Activated T-helper 17 cell treated with anti-CD3 and anti-CD28 coated beads, Interleukin-2, amount 50 U/mL, for 72 hours (primary cell): ENCODE measurements at regions not wholly inside any gene's neighbourhood (a gene's known extent, or its start where the extent isn't known, plus 50 kb on each side); places are given as distances from the start of the nearest gene placed in this dataset.

ENCODE experiments used
- ATAC-seq: fragments of 150-1000 bp; cut with Tn5 transposase; replicated peaks from 2 replicates; pipeline ENCODE4 v1.10.0; 2021; ENCODE audit warnings: mild to moderate bottlenecking, moderate library complexity
- H3K27ac Mint-ChIP-seq: one replicate; pipeline ENCODE4 v1.8.0; 2022; ENCODE audit warnings: mixed read lengths
- H3K27me3 Mint-ChIP-seq: one replicate; pipeline ENCODE4 v1.8.0; 2022; ENCODE audit warnings: mixed read lengths
- H3K36me3 Mint-ChIP-seq: one replicate; pipeline ENCODE4 v1.8.0; 2022; ENCODE audit warnings: low read depth, mild to moderate bottlenecking, mixed read lengths
- H3K4me1 Mint-ChIP-seq: one replicate; pipeline ENCODE4 v1.8.0; 2022; ENCODE audit warnings: mixed read lengths
- H3K4me3 Mint-ChIP-seq: one replicate; pipeline ENCODE4 v1.8.0; 2022; ENCODE audit warnings: mild to moderate bottlenecking, mixed read lengths
- H3K9me3 Mint-ChIP-seq: one replicate; pipeline ENCODE4 v1.8.0; 2022; ENCODE audit warnings: mixed read lengths

DNA sequence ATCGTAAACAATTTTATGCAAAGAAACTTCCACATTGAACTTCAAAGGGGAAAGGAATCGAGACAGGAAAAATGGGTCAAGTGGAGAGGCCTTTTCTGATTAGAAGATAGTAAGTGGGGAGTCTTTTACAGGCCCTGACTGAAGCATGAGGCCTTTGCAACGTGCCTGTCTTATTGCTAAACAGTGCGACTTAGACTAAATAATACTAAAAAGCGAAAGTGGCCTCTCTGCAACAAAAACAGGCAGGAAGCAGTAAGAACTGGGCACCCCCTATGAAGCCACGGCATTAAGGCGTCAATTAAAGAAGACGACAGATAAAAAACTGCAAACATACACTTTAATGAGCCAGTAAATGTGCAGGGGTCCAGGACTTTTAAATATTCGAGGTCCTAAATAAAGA lies 283.4 kb upstream of the GRIP1 start:
- peaks cover 13% of the 10 kb centered on the region for H3K4me1 Mint-ChIP-seq
- H3K27ac Mint-ChIP-seq = no peak overlapping the region
- no peak for ATAC-seq
- H3K36me3 Mint-ChIP-seq = no peaks in the 10 kb centered on the region
- no peaks in the 10 kb centered on the region for H3K27me3 Mint-ChIP-seq
- H3K9me3 Mint-ChIP-seq = no peaks in the 10 kb centered on the region
- no peak overlapping the region for H3K4me3 Mint-ChIP-seq

GRCh38 chr12:66963901-66964300 lies 285.0 kb upstream of the GRIP1 start:
- Mint-ChIP-seq H3K4me3 (peak overlapping the region; percentile 21), H3K27ac (peak overlapping the region; percentile 83), H3K9me3 (no peaks in the 10 kb centered on the region), H3K27me3 (no peaks in the 10 kb centered on the region), H3K36me3 (no peaks in the 10 kb centered on the region), H3K4me1 (peaks cover 13% of the 10 kb centered on the region)
- ATAC-seq = no peak

- Mint-ChIP-seq H3K27ac (peak overlapping the region; percentile 83), H3K27me3 (no peaks in the 10 kb centered on the region), H3K9me3 (no peaks in the 10 kb centered on the region), H3K4me1 (peaks cover 13% of the 10 kb centered on the region), H3K36me3 (no peaks in the 10 kb centered on the region), H3K4me3 (peak overlapping the region; percentile 21)
- ATAC-seq = peak; percentile 90
Measured at GRCh38 chr12:66964629-66965028, 285.8 kb upstream of the GRIP1 start.

GRCh38 chr12:66965621-66966020 lies 286.7 kb upstream of the GRIP1 start:
- H3K4me3 Mint-ChIP-seq = no peak overlapping the region
- no peak overlapping the region for H3K27ac Mint-ChIP-seq
- H3K27me3 Mint-ChIP-seq = no peaks in the 10 kb centered on the region
- no peaks in the 10 kb centered on the region for H3K9me3 Mint-ChIP-seq
- H3K36me3 Mint-ChIP-seq = no peaks in the 10 kb centered on the region
- peaks cover 13% of the 10 kb centered on the region for H3K4me1 Mint-ChIP-seq
- peak; percentile 52 for ATAC-seq

- H3K4me1 Mint-ChIP-seq = no peaks in the 10 kb centered on the region
- no peak overlapping the region for H3K27ac Mint-ChIP-seq
- no peaks in the 10 kb centered on the region for H3K36me3 Mint-ChIP-seq
- peaks cover 12% of the 10 kb centered on the region for H3K27me3 Mint-ChIP-seq
- H3K4me3 Mint-ChIP-seq = no peak overlapping the region
- H3K9me3 Mint-ChIP-seq = no peaks in the 10 kb centered on the region
- no peak for ATAC-seq
Measured at GRCh38 chr12:66971816-66972215, 292.9 kb upstream of the GRIP1 start.

DNA sequence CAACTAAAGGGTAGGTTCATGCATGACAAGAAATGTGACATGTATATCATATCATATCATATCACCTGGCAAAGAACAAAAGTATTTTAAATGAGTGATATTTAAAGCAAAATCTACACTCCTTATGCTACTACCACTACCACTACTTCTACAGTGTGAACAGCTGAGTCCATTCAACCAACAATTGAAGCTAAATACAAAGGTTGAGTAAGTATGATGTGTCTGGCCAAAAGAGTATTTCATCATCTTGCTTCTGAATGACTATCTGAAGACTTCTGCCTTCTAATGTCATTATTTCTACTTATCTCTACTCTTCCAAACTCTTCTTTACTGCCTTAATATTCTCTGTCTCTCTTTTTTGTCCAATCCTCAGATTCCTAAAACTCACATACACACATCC lies 292.6 kb upstream of the CAND1 start:
- H3K9me3 Mint-ChIP-seq = no peaks in the 10 kb centered on the region
- H3K27me3 Mint-ChIP-seq = peaks cover 19% of the 10 kb centered on the region
- H3K4me1 Mint-ChIP-seq = peaks cover 3% of the 10 kb centered on the region
- no peak overlapping the region for H3K4me3 Mint-ChIP-seq
- H3K27ac Mint-ChIP-seq = no peak overlapping the region
- no peaks in the 10 kb centered on the region for H3K36me3 Mint-ChIP-seq
- no peak for ATAC-seq

DNA sequence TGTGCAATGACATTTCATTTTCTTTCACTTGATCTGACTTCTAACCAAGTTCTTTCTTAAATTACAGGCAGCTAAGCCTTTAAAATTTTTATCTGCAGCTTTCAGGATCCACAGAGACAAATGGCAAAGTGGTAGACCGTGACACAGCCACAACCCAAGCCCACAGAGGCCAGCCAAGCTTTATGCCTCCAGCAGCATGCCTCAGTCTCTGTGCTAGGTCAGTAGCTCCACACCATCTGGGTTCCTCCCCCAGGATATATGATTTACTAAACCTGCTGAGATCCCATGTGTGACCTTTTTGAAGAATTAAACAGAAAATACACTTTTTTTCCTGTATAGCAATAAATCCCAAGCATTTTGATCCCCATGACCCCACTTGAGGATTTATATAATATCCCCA lies 290.4 kb upstream of the CAND1 start:
- peaks cover 21% of the 10 kb centered on the region for H3K27me3 Mint-ChIP-seq
- H3K36me3 Mint-ChIP-seq = no peaks in the 10 kb centered on the region
- peak; percentile 39 for ATAC-seq
- H3K27ac Mint-ChIP-seq = no peak overlapping the region
- H3K4me1 Mint-ChIP-seq = peaks cover 3% of the 10 kb centered on the region
- no peaks in the 10 kb centered on the region for H3K9me3 Mint-ChIP-seq
- no peak overlapping the region for H3K4me3 Mint-ChIP-seq

- Mint-ChIP-seq H3K27me3 (peaks cover 21% of the 10 kb centered on the region), H3K9me3 (no peaks in the 10 kb centered on the region), H3K4me3 (no peak overlapping the region), H3K27ac (no peak overlapping the region), H3K4me1 (peaks cover 3% of the 10 kb centered on the region), H3K36me3 (no peaks in the 10 kb centered on the region)
- peak; percentile 78 for ATAC-seq
Measured at GRCh38 chr12:66979251-66979650, 289.9 kb upstream of the CAND1 start.

DNA sequence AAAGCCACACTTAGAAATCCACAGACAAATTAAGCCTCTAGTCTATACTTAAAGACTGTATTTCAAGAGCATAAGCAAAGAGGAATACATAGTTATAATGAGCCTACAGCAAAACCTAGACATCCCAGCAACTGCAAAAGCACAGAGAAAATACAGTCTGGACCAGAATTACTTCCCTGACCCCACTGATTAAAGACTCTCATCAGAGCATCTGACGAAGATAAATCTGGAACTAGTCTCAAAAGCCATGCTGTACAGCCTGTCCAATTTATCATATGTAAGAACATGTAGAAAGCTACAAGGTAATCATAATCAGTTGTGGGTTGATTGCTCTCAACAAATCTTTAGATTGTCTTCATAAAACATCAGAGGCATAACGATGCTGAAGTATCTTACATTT lies 285.1 kb upstream of the CAND1 start:
- Mint-ChIP-seq H3K27ac (no peak overlapping the region), H3K4me1 (peaks cover 3% of the 10 kb centered on the region), H3K9me3 (no peaks in the 10 kb centered on the region), H3K4me3 (no peak overlapping the region), H3K27me3 (peaks cover 21% of the 10 kb centered on the region), H3K36me3 (no peaks in the 10 kb centered on the region)
- ATAC-seq = no peak

DNA sequence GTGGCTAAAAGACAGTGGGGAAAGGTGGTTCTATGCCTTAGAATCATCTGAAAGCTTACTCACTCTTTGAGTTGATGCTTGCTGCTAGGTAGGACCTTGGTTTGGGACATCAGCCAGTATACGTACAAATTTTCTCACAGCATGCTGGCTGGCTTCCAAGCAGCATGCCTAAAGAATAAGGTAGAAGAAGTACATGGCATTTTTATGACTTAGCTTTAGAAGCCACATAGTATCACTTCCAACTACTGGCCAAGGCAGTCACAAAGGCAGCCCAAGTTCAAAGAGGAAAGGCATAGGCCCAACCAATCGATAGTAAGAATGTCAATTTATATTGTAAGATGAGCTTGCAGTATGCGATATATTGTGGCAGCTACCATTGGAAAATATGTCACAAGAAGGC lies 284.2 kb upstream of the CAND1 start:
- Mint-ChIP-seq H3K4me1 (no peaks in the 10 kb centered on the region), H3K27ac (no peak overlapping the region), H3K27me3 (peaks cover 16% of the 10 kb centered on the region), H3K9me3 (no peaks in the 10 kb centered on the region), H3K4me3 (no peak overlapping the region), H3K36me3 (no peaks in the 10 kb centered on the region)
- ATAC-seq = no peak

DNA sequence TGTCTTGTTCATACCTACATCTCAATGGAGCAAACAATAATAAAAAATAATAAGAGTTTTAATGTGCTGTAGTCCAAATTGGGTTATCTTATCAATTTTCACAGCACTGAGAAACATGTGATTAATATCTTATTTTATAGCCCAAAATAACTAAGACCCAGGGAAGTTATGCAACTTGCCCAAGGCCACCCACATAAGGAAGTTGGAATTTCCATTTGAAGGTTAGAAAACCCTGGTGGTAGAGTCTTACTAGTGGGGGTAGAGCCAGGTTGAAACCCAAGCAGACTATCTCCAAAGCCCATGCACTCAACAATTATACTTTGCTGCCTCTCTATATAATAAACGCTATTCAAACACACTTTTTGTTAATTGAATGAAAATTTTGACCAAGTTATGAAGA lies 270.0 kb upstream of the CAND1 start:
- no peaks in the 10 kb centered on the region for H3K9me3 Mint-ChIP-seq
- no peak overlapping the region for H3K27ac Mint-ChIP-seq
- H3K36me3 Mint-ChIP-seq = no peaks in the 10 kb centered on the region
- no peaks in the 10 kb centered on the region for H3K4me1 Mint-ChIP-seq
- peaks cover 3% of the 10 kb centered on the region for H3K27me3 Mint-ChIP-seq
- H3K4me3 Mint-ChIP-seq = no peak overlapping the region
- no peak for ATAC-seq

GRCh38 chr12:67001251-67001650 lies 267.9 kb upstream of the CAND1 start:
- Mint-ChIP-seq H3K4me1 (no peaks in the 10 kb centered on the region), H3K27me3 (peaks cover 3% of the 10 kb centered on the region), H3K36me3 (no peaks in the 10 kb centered on the region), H3K4me3 (no peak overlapping the region), H3K27ac (no peak overlapping the region), H3K9me3 (no peaks in the 10 kb centered on the region)
- ATAC-seq = no peak

DNA sequence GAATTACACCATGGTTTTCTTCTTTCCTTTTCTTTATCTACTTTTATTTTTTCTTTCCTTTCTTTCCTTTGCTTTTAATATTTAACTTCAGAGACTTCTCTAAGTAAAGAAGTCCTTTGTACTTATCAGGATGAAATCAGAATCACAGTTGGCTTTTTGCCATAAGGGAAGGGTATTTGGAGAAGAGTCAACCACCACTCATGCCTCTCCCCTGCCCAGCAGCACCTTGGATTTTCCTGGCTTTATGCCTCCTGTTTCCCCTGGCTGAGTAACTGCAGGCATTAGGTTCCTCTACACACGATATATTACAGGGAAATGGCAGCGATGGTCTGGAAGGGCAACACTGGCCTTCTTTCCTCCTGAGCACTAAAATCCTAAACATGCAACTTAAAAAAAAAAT lies 266.4 kb upstream of the CAND1 start:
- Mint-ChIP-seq H3K4me1 (no peaks in the 10 kb centered on the region), H3K36me3 (no peaks in the 10 kb centered on the region), H3K27ac (no peak overlapping the region), H3K9me3 (no peaks in the 10 kb centered on the region), H3K27me3 (peaks cover 3% of the 10 kb centered on the region), H3K4me3 (no peak overlapping the region)
- ATAC-seq = no peak

DNA sequence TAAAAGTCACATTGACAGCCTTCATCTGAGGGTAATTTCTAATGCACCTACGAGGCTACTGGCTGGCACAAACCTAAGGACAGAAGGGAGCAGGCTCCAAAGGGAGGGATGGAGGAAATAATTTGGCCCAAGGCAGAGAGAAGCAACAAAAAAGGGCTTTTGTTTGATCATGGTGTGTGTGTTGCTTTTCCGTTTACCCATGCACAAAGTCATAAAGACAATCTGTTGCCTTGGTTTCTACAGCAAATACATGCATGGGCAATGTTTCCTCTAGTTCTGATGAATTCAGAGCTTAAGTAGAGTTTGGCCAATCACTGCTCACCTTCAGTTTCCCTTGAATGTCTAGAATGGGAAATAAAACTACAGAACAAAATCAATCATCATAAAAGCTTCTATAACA lies 262.5 kb upstream of the CAND1 start:
- ATAC-seq = no peak
- Mint-ChIP-seq H3K9me3 (no peaks in the 10 kb centered on the region), H3K36me3 (no peaks in the 10 kb centered on the region), H3K4me3 (no peak overlapping the region), H3K27me3 (peaks cover 2% of the 10 kb centered on the region), H3K27ac (no peak overlapping the region), H3K4me1 (no peaks in the 10 kb centered on the region)

DNA sequence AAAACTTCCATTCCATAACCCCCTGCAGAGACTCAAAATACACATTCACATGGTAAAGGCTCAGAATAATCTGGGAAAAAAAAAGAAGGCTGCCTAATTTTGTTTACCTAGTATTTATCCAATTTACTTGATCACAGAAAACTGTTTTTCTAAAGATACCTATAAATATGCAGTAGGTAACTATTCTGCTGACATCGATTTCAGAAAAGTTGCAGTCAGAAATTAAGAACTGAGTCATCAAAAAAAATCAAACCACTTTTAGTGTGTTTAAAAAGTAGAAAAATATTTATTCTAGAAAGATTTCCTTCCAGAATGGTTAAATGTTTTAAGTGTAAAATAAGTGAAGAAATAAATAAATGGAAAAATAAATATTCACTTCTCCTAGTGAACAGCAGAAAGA lies 254.5 kb upstream of the CAND1 start:
- Mint-ChIP-seq H3K36me3 (no peaks in the 10 kb centered on the region), H3K4me1 (no peaks in the 10 kb centered on the region), H3K4me3 (no peak overlapping the region), H3K9me3 (no peaks in the 10 kb centered on the region), H3K27me3 (no peaks in the 10 kb centered on the region), H3K27ac (no peak overlapping the region)
- no peak for ATAC-seq

GRCh38 chr12:67018105-67018504 lies 251.1 kb upstream of the CAND1 start:
- Mint-ChIP-seq H3K27me3 (no peaks in the 10 kb centered on the region), H3K4me1 (no peaks in the 10 kb centered on the region), H3K9me3 (no peaks in the 10 kb centered on the region), H3K4me3 (no peak overlapping the region), H3K27ac (no peak overlapping the region), H3K36me3 (no peaks in the 10 kb centered on the region)
- ATAC-seq = no peak
